ENCODE measurements at regions not wholly inside any gene's neighbourhood (a gene's known extent, or its start where the extent isn't known, plus 50 kb on each side); places are given as distances from the start of the nearest gene placed in this dataset.

- no peak overlapping the region for H3K27ac ChIP-seq (ENCODE audit: low read length)
- no peak for DNase-seq
- H3K9me3 ChIP-seq (replicated peaks; ENCODE audit: control insufficient read depth, low read depth, low read length) = no peaks in the 10 kb centered on the region
- H3K36me3 ChIP-seq (ENCODE audit: control insufficient read depth, insufficient read depth, low read length) = no peaks in the 10 kb centered on the region
- WGBS (ENCODE audit: insufficient coverage) = 86% methylated on average over 3 of the region's 4 CpGs
- no peaks in the 10 kb centered on the region for H3K27me3 ChIP-seq (ENCODE audit: control insufficient read depth, insufficient read depth, low read length)
- no peak overlapping the region for H3K4me3 ChIP-seq (ENCODE audit: low read length)
- H3K4me1 ChIP-seq (ENCODE audit: control insufficient read depth, insufficient read depth, low read length) = no peaks in the 10 kb centered on the region
Observed at GRCh38 chr4:173763389-173763788, 233.4 kb upstream of the HAND2 start.

GRCh38 chr4:173761938-173762337 lies 231.9 kb upstream of the HAND2 start:
- no peak overlapping the region for H3K27ac ChIP-seq (ENCODE audit: low read length)
- no peak overlapping the region for H3K4me3 ChIP-seq (ENCODE audit: low read length)
- no peaks in the 10 kb centered on the region for H3K27me3 ChIP-seq (ENCODE audit: control insufficient read depth, insufficient read depth, low read length)
- no peaks in the 10 kb centered on the region for H3K4me1 ChIP-seq (ENCODE audit: control insufficient read depth, insufficient read depth, low read length)
- no peaks in the 10 kb centered on the region for H3K36me3 ChIP-seq (ENCODE audit: control insufficient read depth, insufficient read depth, low read length)
- 90% methylated on average over 4 of the region's 5 CpGs for WGBS (ENCODE audit: insufficient coverage)
- no peak for DNase-seq
- H3K9me3 ChIP-seq (replicated peaks; ENCODE audit: control insufficient read depth, low read depth, low read length) = no peaks in the 10 kb centered on the region

- Histone ChIP-seq H3K9me3 (replicated peaks; ENCODE audit: control insufficient read depth, low read depth, low read length) (no peaks in the 10 kb centered on the region), H3K4me1 (ENCODE audit: control insufficient read depth, insufficient read depth, low read length) (no peaks in the 10 kb centered on the region), H3K4me3 (ENCODE audit: low read length) (no peak overlapping the region), H3K27me3 (ENCODE audit: control insufficient read depth, insufficient read depth, low read length) (no peaks in the 10 kb centered on the region), H3K27ac (ENCODE audit: low read length) (no peak overlapping the region), H3K36me3 (ENCODE audit: control insufficient read depth, insufficient read depth, low read length) (no peaks in the 10 kb centered on the region)
- 90% methylated on average over 2 of the region's 5 CpGs for WGBS (ENCODE audit: insufficient coverage)
- DNase-seq = no peak
Observed at GRCh38 chr4:173761236-173761635, 231.2 kb upstream of the HAND2 start.

GRCh38 chr4:173758132-173758531 lies 228.1 kb upstream of the HAND2 start:
- H3K4me3 ChIP-seq (ENCODE audit: low read length) = no peak overlapping the region
- H3K36me3 ChIP-seq (ENCODE audit: control insufficient read depth, insufficient read depth, low read length) = no peaks in the 10 kb centered on the region
- no peaks in the 10 kb centered on the region for H3K9me3 ChIP-seq (replicated peaks; ENCODE audit: control insufficient read depth, low read depth, low read length)
- H3K27ac ChIP-seq (ENCODE audit: low read length) = no peak overlapping the region
- no peaks in the 10 kb centered on the region for H3K4me1 ChIP-seq (ENCODE audit: control insufficient read depth, insufficient read depth, low read length)
- no CpG with 5 or more reads among the region's 1 CpG for WGBS (ENCODE audit: insufficient coverage)
- no peak for DNase-seq
- H3K27me3 ChIP-seq (ENCODE audit: control insufficient read depth, insufficient read depth, low read length) = no peaks in the 10 kb centered on the region

GRCh38 chr4:173753408-173753807 lies 223.4 kb upstream of the HAND2 start:
- Histone ChIP-seq H3K4me1 (ENCODE audit: control insufficient read depth, insufficient read depth, low read length) (no peaks in the 10 kb centered on the region), H3K27me3 (ENCODE audit: control insufficient read depth, insufficient read depth, low read length) (no peaks in the 10 kb centered on the region), H3K9me3 (replicated peaks; ENCODE audit: control insufficient read depth, low read depth, low read length) (no peaks in the 10 kb centered on the region), H3K27ac (ENCODE audit: low read length) (no peak overlapping the region), H3K4me3 (ENCODE audit: low read length) (no peak overlapping the region), H3K36me3 (ENCODE audit: control insufficient read depth, insufficient read depth, low read length) (no peaks in the 10 kb centered on the region)
- WGBS (ENCODE audit: insufficient coverage) = no CpG with 5 or more reads among the region's 1 CpG
- no peak for DNase-seq

- Histone ChIP-seq H3K27me3 (ENCODE audit: control insufficient read depth, insufficient read depth, low read length) (no peaks in the 10 kb centered on the region), H3K4me1 (ENCODE audit: control insufficient read depth, insufficient read depth, low read length) (no peaks in the 10 kb centered on the region), H3K4me3 (ENCODE audit: low read length) (no peak overlapping the region), H3K36me3 (ENCODE audit: control insufficient read depth, insufficient read depth, low read length) (no peaks in the 10 kb centered on the region), H3K27ac (ENCODE audit: low read length) (no peak overlapping the region), H3K9me3 (replicated peaks; ENCODE audit: control insufficient read depth, low read depth, low read length) (no peaks in the 10 kb centered on the region)
- WGBS (ENCODE audit: insufficient coverage) = 73% methylated on average over 3 of the region's 7 CpGs
- peak; percentile 6 for DNase-seq
Observed at GRCh38 chr4:173752610-173753230, 222.7 kb upstream of the HAND2 start.

- Histone ChIP-seq H3K4me1 (ENCODE audit: control insufficient read depth, insufficient read depth, low read length) (no peaks in the 10 kb centered on the region), H3K9me3 (replicated peaks; ENCODE audit: control insufficient read depth, low read depth, low read length) (no peaks in the 10 kb centered on the region), H3K27me3 (ENCODE audit: control insufficient read depth, insufficient read depth, low read length) (no peaks in the 10 kb centered on the region), H3K4me3 (ENCODE audit: low read length) (no peak overlapping the region), H3K36me3 (ENCODE audit: control insufficient read depth, insufficient read depth, low read length) (no peaks in the 10 kb centered on the region), H3K27ac (ENCODE audit: low read length) (no peak overlapping the region)
- DNase-seq = peak; percentile 46
- no CpG with 5 or more reads among the region's 1 CpG for WGBS (ENCODE audit: insufficient coverage)
Observed at GRCh38 chr4:173748353-173748752, 218.3 kb upstream of the HAND2 start.

- no peak overlapping the region for H3K27ac ChIP-seq (ENCODE audit: low read length)
- no CpG with 5 or more reads among the region's 9 CpGs for WGBS (ENCODE audit: insufficient coverage)
- H3K9me3 ChIP-seq (replicated peaks; ENCODE audit: control insufficient read depth, low read depth, low read length) = no peaks in the 10 kb centered on the region
- no peak for DNase-seq
- no peaks in the 10 kb centered on the region for H3K4me1 ChIP-seq (ENCODE audit: control insufficient read depth, insufficient read depth, low read length)
- no peak overlapping the region for H3K4me3 ChIP-seq (ENCODE audit: low read length)
- no peaks in the 10 kb centered on the region for H3K36me3 ChIP-seq (ENCODE audit: control insufficient read depth, insufficient read depth, low read length)
- no peaks in the 10 kb centered on the region for H3K27me3 ChIP-seq (ENCODE audit: control insufficient read depth, insufficient read depth, low read length)
Observed at GRCh38 chr4:173747537-173748257, 217.7 kb upstream of the HAND2 start.

GRCh38 chr4:173746424-173746823 lies 216.4 kb upstream of the HAND2 start:
- no peak for DNase-seq

GRCh38 chr4:173745765-173746164 lies 215.7 kb upstream of the HAND2 start:
- no peak overlapping the region for H3K27ac ChIP-seq (ENCODE audit: low read length)
- no peaks in the 10 kb centered on the region for H3K36me3 ChIP-seq (ENCODE audit: control insufficient read depth, insufficient read depth, low read length)
- no peaks in the 10 kb centered on the region for H3K4me1 ChIP-seq (ENCODE audit: control insufficient read depth, insufficient read depth, low read length)
- H3K4me3 ChIP-seq (ENCODE audit: low read length) = no peak overlapping the region
- H3K9me3 ChIP-seq (replicated peaks; ENCODE audit: control insufficient read depth, low read depth, low read length) = no peaks in the 10 kb centered on the region
- no CpG with 5 or more reads among the region's 3 CpGs for WGBS (ENCODE audit: insufficient coverage)
- no peaks in the 10 kb centered on the region for H3K27me3 ChIP-seq (ENCODE audit: control insufficient read depth, insufficient read depth, low read length)
- DNase-seq = no peak

More at GRCh38 chr4:173746424-173746823, 216.4 kb upstream of the HAND2 start:
- no peaks in the 10 kb centered on the region for H3K27me3 ChIP-seq (ENCODE audit: control insufficient read depth, insufficient read depth, low read length)
- H3K4me3 ChIP-seq (ENCODE audit: low read length) = no peak overlapping the region
- H3K27ac ChIP-seq (ENCODE audit: low read length) = no peak overlapping the region
- no peaks in the 10 kb centered on the region for H3K9me3 ChIP-seq (replicated peaks; ENCODE audit: control insufficient read depth, low read depth, low read length)
- no peaks in the 10 kb centered on the region for H3K36me3 ChIP-seq (ENCODE audit: control insufficient read depth, insufficient read depth, low read length)
- WGBS (ENCODE audit: insufficient coverage) = 62% methylated on average over 3 of the region's 7 CpGs
- H3K4me1 ChIP-seq (ENCODE audit: control insufficient read depth, insufficient read depth, low read length) = no peaks in the 10 kb centered on the region

All from muscle of leg (tissue), 3 donors.